Keratinocyte (primary cell): ENCODE measurements at regions not wholly inside any gene's neighbourhood (a gene's known extent, or its start where the extent isn't known, plus 50 kb on each side); places are given as distances from the start of the nearest gene placed in this dataset.

Experiments used
- EZH2 ChIP-seq: IDR thresholded peaks from one replicate; pipeline ENCODE4 v1.6.1; 2012; ENCODE audit warnings: inconsistent platforms, mild to moderate bottlenecking, low read length, moderate library complexity
- TF ChIP-seq, protein P1 (sequence below), 3 experiments: IDR thresholded peaks in 1 of 3; conservative IDR thresholded peaks in 1 of 3; optimal IDR thresholded peaks in 1 of 3; 2 replicates in 2 of 3; 3 replicates in 1 of 3; pipeline versions ENCODE3 to v1.5.1; 2011; ENCODE audit warnings: low read length in 3 of 3, mild to moderate bottlenecking in 3 of 3, moderate library complexity in 2 of 3, control low read depth in 1 of 3, inconsistent platforms in 1 of 3; ENCODE audit not compliant: insufficient read depth in 2 of 3; ENCODE audit errors: extremely low read depth in 1 of 3

DNA sequence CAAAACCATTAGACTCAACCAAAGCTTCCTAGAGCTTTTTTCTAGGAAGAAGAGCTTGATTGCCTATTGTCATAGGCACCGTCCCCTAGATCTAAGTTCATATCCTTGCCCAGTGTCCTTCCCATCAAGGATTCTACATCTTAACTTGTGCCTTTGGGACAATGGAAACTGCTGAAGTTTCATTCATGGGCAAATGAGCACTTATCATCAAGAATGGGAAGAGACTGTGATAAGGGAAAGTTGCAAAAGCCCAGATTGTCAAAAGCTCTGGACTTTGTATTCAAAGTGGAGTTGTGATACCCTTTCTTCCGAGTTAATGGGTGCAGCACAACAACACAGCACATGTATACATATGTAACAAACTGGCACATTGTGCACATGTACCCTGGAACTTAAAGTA is 503.0 kb upstream of the KLHL29 start:
- TF ChIP-seq, protein P1, sequence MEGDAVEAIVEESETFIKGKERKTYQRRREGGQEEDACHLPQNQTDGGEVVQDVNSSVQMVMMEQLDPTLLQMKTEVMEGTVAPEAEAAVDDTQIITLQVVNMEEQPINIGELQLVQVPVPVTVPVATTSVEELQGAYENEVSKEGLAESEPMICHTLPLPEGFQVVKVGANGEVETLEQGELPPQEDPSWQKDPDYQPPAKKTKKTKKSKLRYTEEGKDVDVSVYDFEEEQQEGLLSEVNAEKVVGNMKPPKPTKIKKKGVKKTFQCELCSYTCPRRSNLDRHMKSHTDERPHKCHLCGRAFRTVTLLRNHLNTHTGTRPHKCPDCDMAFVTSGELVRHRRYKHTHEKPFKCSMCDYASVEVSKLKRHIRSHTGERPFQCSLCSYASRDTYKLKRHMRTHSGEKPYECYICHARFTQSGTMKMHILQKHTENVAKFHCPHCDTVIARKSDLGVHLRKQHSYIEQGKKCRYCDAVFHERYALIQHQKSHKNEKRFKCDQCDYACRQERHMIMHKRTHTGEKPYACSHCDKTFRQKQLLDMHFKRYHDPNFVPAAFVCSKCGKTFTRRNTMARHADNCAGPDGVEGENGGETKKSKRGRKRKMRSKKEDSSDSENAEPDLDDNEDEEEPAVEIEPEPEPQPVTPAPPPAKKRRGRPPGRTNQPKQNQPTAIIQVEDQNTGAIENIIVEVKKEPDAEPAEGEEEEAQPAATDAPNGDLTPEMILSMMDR (optimal IDR thresholded peaks at IDR 0.05 in 1 of 3, IDR thresholded peaks at IDR 0.05 in 1 of 3, conservative IDR thresholded peaks at IDR 0.05 in 1 of 3; ENCODE audit: extremely low read depth in 1 of 3, insufficient read depth in 2 of 3, low read length in 3 of 3): no peak
- no peak for TF ChIP-seq EZH2
